Left lung (tissue), 4 donors: ENCODE measurements at regions not wholly inside any gene's neighbourhood (a gene's known extent, or its start where the extent isn't known, plus 50 kb on each side); places are given as distances from the start of the nearest gene placed in this dataset.
"Not testable (repeated sequence)": the region's sequence is repeated elsewhere in the genome, so short reads cannot be mapped to it uniquely, and the experiment has no call there.

Experiments
- ATAC-seq: fragments of 200-7000 bp; cut with Tn5 transposase; one replicate; pipeline ENCODE4 v1.9.1; 2020; ENCODE audit warnings: moderate library complexity
- DNase-seq, 4 donors: peaks; one replicate each; pipeline ENCODE4 v3.0.0-alpha.2; 2013 to 2020
- H3K27ac ChIP-seq, 2 donors: fragments of 200-600 bp; sonication (generic) in 1 of 2; one replicate each; pipeline versions ENCODE4 v1.5.0 to v1.8.0; 2020 to 2021
- H3K27me3 ChIP-seq, 2 donors: fragments of 200-600 bp; sonication (generic) in 1 of 2; one replicate each; pipeline versions ENCODE4 v1.5.0 to v1.8.0; 2020 to 2021
- H3K36me3 ChIP-seq, 2 donors: fragments of 200-600 bp; sonication (generic) in 1 of 2; one replicate each; pipeline versions ENCODE4 v1.5.0 to v1.8.0; 2020 to 2021
- H3K4me1 ChIP-seq, 2 donors: fragments of 200-600 bp; one replicate each; pipeline ENCODE4 v1.8.0; 2021
- H3K4me3 ChIP-seq, 2 donors: fragments of 200-600 bp; sonication (generic) in 1 of 2; one replicate each; pipeline versions ENCODE4 v1.5.0 to v1.8.0; 2020 to 2021; ENCODE audit warnings: mild to moderate bottlenecking in 1 of 2
- H3K9me3 ChIP-seq, 2 donors: fragments of 200-600 bp; sonication (generic) in 1 of 2; one replicate each; pipeline versions ENCODE4 v1.5.0 to v1.8.0; 2020 to 2021
- CTCF ChIP-seq, 2 donors: fragments of 200-600 bp; sonication (generic) in 1 of 2; IDR thresholded peaks; one replicate each; pipeline versions ENCODE4 v1.5.0 to v1.8.0; 2021; ENCODE audit warnings: antibody characterized with exemption in 2 of 2
- intact Hi-C, 2 donors: fragments of 100-400 bp; cut with DNase I; formaldehyde crosslinking; loops; one replicate each; pipeline versions ENCODE4 v1.11.2 to v1.14.2; 2022
- donor health status: DM: no; HTN: yes; CAD: no.
- donor health status: DM: no; HTN: no; CAD: no.

GRCh38 chr5:101461455-101461854 lies 558.4 kb upstream of the ST8SIA4 start:
- H3K9me3 ChIP-seq = peaks cover 0 to 5% of the 10 kb centered on the region in 2 donors
- no peaks in the 10 kb centered on the region for H3K27me3 ChIP-seq
- intact Hi-C loops = no loop called here
- no peaks in the 10 kb centered on the region for H3K36me3 ChIP-seq
- H3K4me3 ChIP-seq = no peak overlapping the region
- H3K4me1 ChIP-seq = no peaks in the 10 kb centered on the region
- TF ChIP-seq CTCF (IDR thresholded peaks at IDR 0.05) = no peak
- DNase-seq (peak in 1 of 4 donors; percentile 1), ATAC-seq (peak; percentile 60)
- H3K27ac ChIP-seq = no peak overlapping the region

DNA sequence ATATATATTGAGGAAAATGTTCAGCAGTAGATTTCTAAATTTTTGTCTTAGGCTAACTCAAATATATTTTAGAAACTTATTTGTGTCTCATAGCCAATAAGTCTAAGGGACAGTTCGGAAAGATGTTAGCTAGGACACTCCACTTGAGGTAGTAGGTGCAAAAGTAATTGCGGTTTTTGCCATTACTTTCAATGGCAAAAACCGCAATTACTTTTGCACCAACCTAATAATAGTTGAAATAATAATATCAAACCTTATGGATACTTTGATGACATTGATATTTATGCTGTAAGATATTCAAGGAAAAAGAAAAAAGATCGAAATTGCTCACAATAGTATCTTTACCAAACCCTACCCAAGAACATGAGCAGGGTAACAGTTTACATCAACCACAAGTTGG lies 555.5 kb upstream of the ST8SIA4 start:
- Histone ChIP-seq H3K4me1 (no peaks in the 10 kb centered on the region), H3K9me3 (no peaks in the 10 kb centered on the region), H3K4me3 (no peak overlapping the region), H3K27me3 (no peaks in the 10 kb centered on the region), H3K36me3 (no peaks in the 10 kb centered on the region), H3K27ac (no peak overlapping the region)
- DNase-seq (no peak), ATAC-seq (no peak)
- intact Hi-C loops = no loop called here
- no peak for TF ChIP-seq CTCF (IDR thresholded peaks at IDR 0.05)

- H3K36me3 ChIP-seq = no peaks in the 10 kb centered on the region
- ATAC-seq = no peak
- H3K27ac ChIP-seq = no peak overlapping the region
- no peak for TF ChIP-seq CTCF (IDR thresholded peaks at IDR 0.05)
- H3K4me1 ChIP-seq = no peaks in the 10 kb centered on the region
- no peaks in the 10 kb centered on the region for H3K27me3 ChIP-seq
- no peaks in the 10 kb centered on the region for H3K9me3 ChIP-seq
- H3K4me3 ChIP-seq = no peak overlapping the region
- intact Hi-C loops = no loop called here
- DNase-seq = no peak
These were observed 552.8 kb upstream of the ST8SIA4 start for GRCh38 chr5:101455851-101456250.

- H3K27ac ChIP-seq = no peak overlapping the region
- H3K36me3 ChIP-seq = no peaks in the 10 kb centered on the region
- no peak for DNase-seq
- TF ChIP-seq CTCF (IDR thresholded peaks at IDR 0.05) = no peak
- H3K27me3 ChIP-seq = no peaks in the 10 kb centered on the region
- no peaks in the 10 kb centered on the region for H3K4me1 ChIP-seq
- ATAC-seq = no peak
- no peaks in the 10 kb centered on the region for H3K9me3 ChIP-seq
- intact Hi-C loops = no loop called here
- no peak overlapping the region for H3K4me3 ChIP-seq
These were observed 552.0 kb upstream of the ST8SIA4 start for GRCh38 chr5:101455048-101455447.

- H3K36me3 ChIP-seq, intact Hi-C loops, H3K9me3 ChIP-seq, H3K4me1 ChIP-seq, H3K27me3 ChIP-seq, H3K27ac ChIP-seq, ATAC-seq, H3K4me3 ChIP-seq: not testable (repeated sequence)
- DNase-seq = peak in 1 of 4 donors; percentile 41
These were observed 539.2 kb upstream of the ST8SIA4 start for GRCh38 chr5:101442281-101442680.

DNA sequence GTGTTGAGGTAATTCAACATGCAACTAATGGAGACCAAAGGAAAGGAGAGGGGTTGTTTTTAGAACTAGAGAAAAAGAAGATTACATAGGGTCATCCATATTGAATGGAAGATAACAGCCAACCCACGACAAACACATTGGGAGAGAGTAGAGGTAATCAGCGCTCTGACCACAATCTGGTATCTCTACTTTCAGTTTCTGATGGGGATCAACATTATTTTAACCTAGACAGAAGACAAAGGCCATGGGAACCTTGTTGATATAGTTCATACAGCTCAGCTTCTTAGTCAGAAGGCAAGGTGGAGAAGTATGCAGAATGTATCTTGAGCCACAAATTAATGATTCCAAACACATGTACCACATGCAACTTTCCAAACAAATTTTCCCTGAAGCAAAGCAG lies 537.1 kb upstream of the ST8SIA4 start:
- no peak for TF ChIP-seq CTCF (IDR thresholded peaks at IDR 0.05)
- intact Hi-C loops = no loop called here
- Histone ChIP-seq H3K9me3 (peaks cover 0 to 4% of the 10 kb centered on the region in 2 donors), H3K4me1 (no peaks in the 10 kb centered on the region), H3K27me3 (no peaks in the 10 kb centered on the region), H3K4me3 (no peak overlapping the region), H3K27ac (no peak overlapping the region), H3K36me3 (no peaks in the 10 kb centered on the region)
- no peak for ATAC-seq
- no peak for DNase-seq
